ENCODE measurements at regions not wholly inside any gene's neighbourhood (a gene's known extent, or its start where the extent isn't known, plus 50 kb on each side); places are given as distances from the start of the nearest gene placed in this dataset.

DNA sequence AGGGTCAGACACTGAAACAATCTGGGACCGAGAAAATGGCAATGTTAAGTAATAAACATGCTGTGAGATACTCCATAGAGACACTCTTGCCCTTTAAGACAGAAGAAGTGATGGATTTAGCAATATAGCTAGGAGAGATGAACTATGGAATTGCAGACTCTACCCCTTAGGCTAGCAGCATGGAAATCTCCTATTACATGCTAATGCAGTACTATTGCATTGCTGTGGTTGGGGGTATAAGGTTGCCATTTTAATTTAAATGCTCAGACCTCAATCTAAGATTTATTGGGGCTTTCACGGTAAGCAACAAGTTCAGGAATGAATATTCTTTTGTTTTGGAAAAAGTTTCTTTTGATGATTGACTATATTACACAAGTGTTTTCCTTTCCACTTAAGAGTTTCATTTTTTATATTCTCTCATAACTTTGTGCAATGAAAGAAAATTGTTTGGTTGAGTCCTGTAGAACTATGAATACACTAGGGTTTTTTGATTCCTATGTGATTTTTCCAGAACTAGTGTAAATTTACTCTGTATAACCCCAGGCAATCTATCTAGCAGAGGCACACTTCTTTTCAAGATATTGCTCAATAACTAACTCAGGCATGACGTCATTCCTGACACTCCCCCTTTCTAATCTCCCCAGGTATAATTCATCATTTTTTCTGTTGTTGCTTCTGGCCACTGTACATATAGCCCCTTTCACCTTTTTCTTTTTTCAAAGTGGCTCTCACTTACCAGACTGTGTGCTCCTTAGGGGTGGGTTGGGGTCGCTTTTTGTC lies 394.7 kb upstream of the KLF12 start:
- TF ChIP-seq, protein P1, sequence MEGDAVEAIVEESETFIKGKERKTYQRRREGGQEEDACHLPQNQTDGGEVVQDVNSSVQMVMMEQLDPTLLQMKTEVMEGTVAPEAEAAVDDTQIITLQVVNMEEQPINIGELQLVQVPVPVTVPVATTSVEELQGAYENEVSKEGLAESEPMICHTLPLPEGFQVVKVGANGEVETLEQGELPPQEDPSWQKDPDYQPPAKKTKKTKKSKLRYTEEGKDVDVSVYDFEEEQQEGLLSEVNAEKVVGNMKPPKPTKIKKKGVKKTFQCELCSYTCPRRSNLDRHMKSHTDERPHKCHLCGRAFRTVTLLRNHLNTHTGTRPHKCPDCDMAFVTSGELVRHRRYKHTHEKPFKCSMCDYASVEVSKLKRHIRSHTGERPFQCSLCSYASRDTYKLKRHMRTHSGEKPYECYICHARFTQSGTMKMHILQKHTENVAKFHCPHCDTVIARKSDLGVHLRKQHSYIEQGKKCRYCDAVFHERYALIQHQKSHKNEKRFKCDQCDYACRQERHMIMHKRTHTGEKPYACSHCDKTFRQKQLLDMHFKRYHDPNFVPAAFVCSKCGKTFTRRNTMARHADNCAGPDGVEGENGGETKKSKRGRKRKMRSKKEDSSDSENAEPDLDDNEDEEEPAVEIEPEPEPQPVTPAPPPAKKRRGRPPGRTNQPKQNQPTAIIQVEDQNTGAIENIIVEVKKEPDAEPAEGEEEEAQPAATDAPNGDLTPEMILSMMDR (conservative IDR thresholded peaks at IDR 0.05 in 1 of 2, IDR thresholded peaks at IDR 0.05 in 1 of 2; ENCODE audit: low read depth in 1 of 2, low read length in 2 of 2) = no peak
- no peak for TF ChIP-seq EZH2 (IDR thresholded peaks at IDR 0.05; ENCODE audit: low read length, missing control alignments)

All from fibroblast of lung (primary cell).